WERI-Rb-1 (cell line): ENCODE measurements at regions not wholly inside any gene's neighbourhood (a gene's known extent, or its start where the extent isn't known, plus 50 kb on each side); places are given as distances from the start of the nearest gene placed in this dataset.

Experiments
- DNase-seq: peaks from one replicate; pipeline ENCODE4 v3.0.0-alpha.2; 2020
- H3K27ac ChIP-seq: fragments of 250-450 bp; sonication (Bioruptor Pico); 2 replicates; pipeline ENCODE4 v1.5.1; 2020; ENCODE audit warnings: mild to moderate bottlenecking, moderate library complexity
- H3K27me3 ChIP-seq: fragments of 250-450 bp; sonication (Bioruptor Pico); 2 replicates; pipeline ENCODE4 v1.5.1; 2021; ENCODE audit warnings: mild to moderate bottlenecking, low read depth, moderate library complexity; ENCODE audit not compliant: insufficient read depth, severe bottlenecking
- H3K36me3 ChIP-seq: fragments of 250-450 bp; sonication (Bioruptor Pico); 2 replicates; pipeline ENCODE4 v1.5.1; 2020; ENCODE audit warnings: mild to moderate bottlenecking, moderate library complexity
- H3K4me3 ChIP-seq: 2 replicates; pipeline ENCODE4 v1.5.1; 2011; ENCODE audit warnings: low read depth, mild to moderate bottlenecking, control low read depth, low read length
- H3K9me3 ChIP-seq: fragments of 250-450 bp; sonication (Bioruptor Pico); 2 replicates; pipeline ENCODE4 v1.5.1; 2021; ENCODE audit warnings: mild to moderate bottlenecking, moderate library complexity; ENCODE audit not compliant: severe bottlenecking
- CTCF ChIP-seq: IDR thresholded peaks from 2 replicates; pipeline ENCODE4 v1.5.1; 2011; ENCODE audit warnings: low read depth, mild to moderate bottlenecking, control low read depth, inconsistent platforms, low read length

- no peak for TF ChIP-seq CTCF
- H3K9me3 ChIP-seq: no peaks in the 10 kb centered on the region
- H3K27me3 ChIP-seq: no peaks in the 10 kb centered on the region
- H3K4me3 ChIP-seq: no peak overlapping the region
- no peak for DNase-seq
- no peaks in the 10 kb centered on the region for H3K36me3 ChIP-seq
- no peak overlapping the region for H3K27ac ChIP-seq
Measured at GRCh38 chr9:84054341-84055010, 73.9 kb downstream of the RMI1 start.

GRCh38 chr9:84057662-84058061 is 77.1 kb downstream of the RMI1 start:
- H3K27ac ChIP-seq: no peak overlapping the region
- no peaks in the 10 kb centered on the region for H3K36me3 ChIP-seq
- TF ChIP-seq CTCF: no peak
- no peaks in the 10 kb centered on the region for H3K27me3 ChIP-seq
- no peak overlapping the region for H3K4me3 ChIP-seq
- no peaks in the 10 kb centered on the region for H3K9me3 ChIP-seq
- DNase-seq: no peak

- Histone ChIP-seq H3K36me3 (no peaks in the 10 kb centered on the region), H3K9me3 (no peaks in the 10 kb centered on the region), H3K4me3 (no peak overlapping the region), H3K27ac (no peak overlapping the region), H3K27me3 (no peaks in the 10 kb centered on the region)
- DNase-seq: no peak
- TF ChIP-seq CTCF: no peak
Measured at GRCh38 chr9:84059936-84060335, 79.3 kb downstream of the RMI1 start.

GRCh38 chr9:84061613-84062193 is 81.1 kb downstream of the RMI1 start:
- Histone ChIP-seq H3K27ac (no peak overlapping the region), H3K36me3 (no peaks in the 10 kb centered on the region), H3K9me3 (no peaks in the 10 kb centered on the region), H3K4me3 (no peak overlapping the region), H3K27me3 (no peaks in the 10 kb centered on the region)
- no peak for DNase-seq
- no peak for TF ChIP-seq CTCF

GRCh38 chr9:84062538-84062937 is 81.9 kb downstream of the RMI1 start:
- no peaks in the 10 kb centered on the region for H3K9me3 ChIP-seq
- H3K27ac ChIP-seq: no peak overlapping the region
- H3K36me3 ChIP-seq: no peaks in the 10 kb centered on the region
- no peak for TF ChIP-seq CTCF
- H3K4me3 ChIP-seq: no peak overlapping the region
- H3K27me3 ChIP-seq: no peaks in the 10 kb centered on the region
- no peak for DNase-seq

- Histone ChIP-seq H3K27me3 (no peaks in the 10 kb centered on the region), H3K36me3 (no peaks in the 10 kb centered on the region), H3K27ac (no peak overlapping the region), H3K9me3 (no peaks in the 10 kb centered on the region), H3K4me3 (no peak overlapping the region)
- no peak for TF ChIP-seq CTCF
- DNase-seq: no peak
Measured at GRCh38 chr9:84067821-84068220, 87.2 kb downstream of the RMI1 start.
